B cell (primary cell): ENCODE measurements at regions not wholly inside any gene's neighbourhood (a gene's known extent, or its start where the extent isn't known, plus 50 kb on each side); places are given as distances from the start of the nearest gene placed in this dataset.

Source experiments
- EZH2 ChIP-seq: IDR thresholded peaks from 2 replicates; pipeline ENCODE4 v1.6.1; 2012; ENCODE audit warnings: borderline replicate concordance, low read depth, mild to moderate bottlenecking, moderate library complexity, low read length; ENCODE audit not compliant: insufficient read depth, poor library complexity, severe bottlenecking
- TF ChIP-seq, protein P1 (sequence below): fragments of 200-600 bp; IDR thresholded peaks from one replicate; pipeline ENCODE4 v1.8.0; 2022; ENCODE audit warnings: antibody characterized with exemption, mild to moderate bottlenecking

DNA sequence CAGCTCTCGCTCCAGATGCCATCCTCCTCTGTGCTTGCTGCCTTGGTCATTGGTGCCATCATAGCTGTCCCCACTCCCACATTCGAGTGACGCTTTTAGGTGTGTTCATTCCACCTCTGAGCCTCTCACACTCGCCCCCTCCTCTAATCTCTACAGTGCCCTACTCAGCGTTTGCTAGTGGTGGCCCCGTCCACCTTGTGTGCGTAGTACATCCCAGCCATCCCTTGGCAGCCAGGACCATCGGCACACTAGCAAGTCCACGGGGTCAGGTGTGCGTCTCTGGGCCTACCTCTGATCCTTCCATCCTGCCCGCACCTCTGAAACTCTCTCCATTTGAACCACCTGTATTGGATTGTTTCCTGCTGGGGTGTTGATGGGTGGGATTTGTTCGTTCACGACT, 54.2 kb upstream of the RGMA start:
- TF ChIP-seq, protein P1, sequence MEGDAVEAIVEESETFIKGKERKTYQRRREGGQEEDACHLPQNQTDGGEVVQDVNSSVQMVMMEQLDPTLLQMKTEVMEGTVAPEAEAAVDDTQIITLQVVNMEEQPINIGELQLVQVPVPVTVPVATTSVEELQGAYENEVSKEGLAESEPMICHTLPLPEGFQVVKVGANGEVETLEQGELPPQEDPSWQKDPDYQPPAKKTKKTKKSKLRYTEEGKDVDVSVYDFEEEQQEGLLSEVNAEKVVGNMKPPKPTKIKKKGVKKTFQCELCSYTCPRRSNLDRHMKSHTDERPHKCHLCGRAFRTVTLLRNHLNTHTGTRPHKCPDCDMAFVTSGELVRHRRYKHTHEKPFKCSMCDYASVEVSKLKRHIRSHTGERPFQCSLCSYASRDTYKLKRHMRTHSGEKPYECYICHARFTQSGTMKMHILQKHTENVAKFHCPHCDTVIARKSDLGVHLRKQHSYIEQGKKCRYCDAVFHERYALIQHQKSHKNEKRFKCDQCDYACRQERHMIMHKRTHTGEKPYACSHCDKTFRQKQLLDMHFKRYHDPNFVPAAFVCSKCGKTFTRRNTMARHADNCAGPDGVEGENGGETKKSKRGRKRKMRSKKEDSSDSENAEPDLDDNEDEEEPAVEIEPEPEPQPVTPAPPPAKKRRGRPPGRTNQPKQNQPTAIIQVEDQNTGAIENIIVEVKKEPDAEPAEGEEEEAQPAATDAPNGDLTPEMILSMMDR = no peak
- no peak for TF ChIP-seq EZH2
